GM18861 (cell line): ENCODE measurements at regions not wholly inside any gene's neighbourhood (a gene's known extent, or its start where the extent isn't known, plus 50 kb on each side); places are given as distances from the start of the nearest gene placed in this dataset.

ENCODE experiments used
- ATAC-seq: cut with Tn5 transposase; IDR thresholded peaks from one replicate; pipeline ENCODE4 v1.9.1; 2021; ENCODE audit not compliant: unreplicated experiment

GRCh38 chr14:100399052-100399849 is 76.1 kb downstream of the SLC25A47 start:
- ATAC-seq, result no peak

- no peak for ATAC-seq
Measured at GRCh38 chr14:100400115-100400514, 77.0 kb downstream of the SLC25A47 start.

- no peak for ATAC-seq
Measured at GRCh38 chr14:100401031-100401692, 78.0 kb downstream of the SLC25A47 start.

GRCh38 chr14:100401792-100402191 is 78.7 kb downstream of the SLC25A47 start:
- no peak for ATAC-seq

GRCh38 chr14:100402631-100403030 is 79.5 kb downstream of the SLC25A47 start:
- ATAC-seq, result no peak

GRCh38 chr14:100403105-100403504 is 80.0 kb downstream of the SLC25A47 start:
- ATAC-seq, result no peak

- ATAC-seq, result no peak
Measured at GRCh38 chr14:100403802-100404365, 80.7 kb downstream of the SLC25A47 start.

- ATAC-seq, result no peak
Measured at GRCh38 chr14:100404419-100404818, 81.3 kb downstream of the SLC25A47 start.

- no peak for ATAC-seq
Measured at GRCh38 chr14:100405760-100406455, 82.8 kb downstream of the SLC25A47 start.

GRCh38 chr14:100406505-100407131 is 83.5 kb downstream of the SLC25A47 start:
- no peak for ATAC-seq

- no peak for ATAC-seq
Measured at GRCh38 chr14:100407376-100408102, 84.4 kb downstream of the SLC25A47 start.

GRCh38 chr14:100408350-100409002 is 85.3 kb downstream of the SLC25A47 start:
- no peak for ATAC-seq

GRCh38 chr14:100409003-100409360 is 85.8 kb downstream of the SLC25A47 start:
- ATAC-seq, result no peak

GRCh38 chr14:100409651-100410050 is 86.5 kb downstream of the SLC25A47 start:
- no peak for ATAC-seq

- no peak for ATAC-seq
Measured at GRCh38 chr14:100410056-100410565, 87.0 kb downstream of the SLC25A47 start.

- ATAC-seq, result no peak
Measured at GRCh38 chr14:100413699-100414098, 90.6 kb downstream of the SLC25A47 start.

- no peak for ATAC-seq
Measured at GRCh38 chr14:100415226-100415625, 92.1 kb downstream of the SLC25A47 start.

- ATAC-seq, result no peak
Measured at GRCh38 chr14:100416081-100416680, 93.0 kb downstream of the SLC25A47 start.
